ENCODE measurements at regions not wholly inside any gene's neighbourhood (a gene's known extent, or its start where the extent isn't known, plus 50 kb on each side); places are given as distances from the start of the nearest gene placed in this dataset.

DNA sequence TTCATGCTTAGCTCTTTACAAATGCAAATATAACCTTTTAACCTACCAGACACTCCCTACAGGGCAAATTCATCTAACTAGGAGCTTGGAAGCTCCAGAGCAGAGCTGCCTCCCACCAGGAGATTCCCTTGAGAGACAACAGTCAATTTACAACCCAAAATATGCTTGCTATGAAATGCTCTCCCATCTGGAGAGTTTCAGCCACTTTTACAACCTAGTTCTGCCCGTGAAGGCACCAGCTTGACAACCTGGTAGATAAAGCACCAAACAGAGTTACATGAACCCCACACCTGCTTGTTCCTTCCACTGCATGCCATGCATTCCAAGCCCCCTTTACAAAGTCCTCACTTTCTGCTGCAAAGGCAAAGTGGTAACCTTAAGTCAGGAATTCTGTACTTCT, 215.3 kb upstream of the KIF2B start:
- no peak for TF ChIP-seq EGR1 (IDR thresholded peaks at IDR 0.05)
- TF ChIP-seq, protein P1, sequence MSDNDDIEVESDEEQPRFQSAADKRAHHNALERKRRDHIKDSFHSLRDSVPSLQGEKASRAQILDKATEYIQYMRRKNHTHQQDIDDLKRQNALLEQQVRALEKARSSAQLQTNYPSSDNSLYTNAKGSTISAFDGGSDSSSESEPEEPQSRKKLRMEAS (IDR thresholded peaks at IDR 0.05) = no peak
- TF ChIP-seq RAD21 (IDR thresholded peaks at IDR 0.05; ENCODE audit: low read depth) = no peak

DNA sequence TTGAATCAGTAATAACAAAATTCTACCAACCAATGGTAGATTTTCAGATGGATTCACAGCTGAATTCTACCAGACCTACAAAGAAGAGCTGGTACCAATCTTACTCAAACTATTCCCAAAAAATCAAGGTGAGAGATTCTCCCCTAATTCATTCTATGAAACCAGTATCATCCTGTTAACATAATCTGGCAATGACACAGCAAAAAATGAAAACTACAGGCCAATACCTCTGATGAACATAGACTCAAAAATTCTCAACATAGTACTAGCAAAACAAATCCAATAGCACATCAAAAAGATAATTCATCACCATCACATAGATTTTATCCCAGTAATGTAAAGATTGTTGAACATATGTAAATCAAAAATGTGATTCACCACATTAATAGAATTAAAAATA, 234.4 kb upstream of the KIF2B start:
- TF ChIP-seq ZBTB7A (IDR thresholded peaks at IDR 0.05; ENCODE audit: low read depth) (no peak), EP300 (IDR thresholded peaks at IDR 0.05; ENCODE audit: borderline replicate concordance) (no peak), NFIC (IDR thresholded peaks at IDR 0.05) (no peak), FOXM1 (IDR thresholded peaks at IDR 0.05; ENCODE audit: borderline replicate concordance, low read depth) (no peak), CEBPB (IDR thresholded peaks at IDR 0.05) (no peak), REST (IDR thresholded peaks at IDR 0.05; ENCODE audit: low read depth) (no peak), TCF12 (IDR thresholded peaks at IDR 0.05; ENCODE audit: low read depth) (no peak), TEAD4 (IDR thresholded peaks at IDR 0.05) (no peak), CREB1 (IDR thresholded peaks at IDR 0.05; ENCODE audit: low read depth) (no peak), YY1 (IDR thresholded peaks at IDR 0.05; ENCODE audit: low read depth) (no peak), TAF1 (IDR thresholded peaks at IDR 0.05; ENCODE audit: low read depth) (no peak), EGR1 (IDR thresholded peaks at IDR 0.05) (no peak), RAD21 (IDR thresholded peaks at IDR 0.05; ENCODE audit: low read depth) (no peak)
- TF ChIP-seq, protein P1 (IDR thresholded peaks at IDR 0.05) = no peak
- TF ChIP-seq, protein P2, sequence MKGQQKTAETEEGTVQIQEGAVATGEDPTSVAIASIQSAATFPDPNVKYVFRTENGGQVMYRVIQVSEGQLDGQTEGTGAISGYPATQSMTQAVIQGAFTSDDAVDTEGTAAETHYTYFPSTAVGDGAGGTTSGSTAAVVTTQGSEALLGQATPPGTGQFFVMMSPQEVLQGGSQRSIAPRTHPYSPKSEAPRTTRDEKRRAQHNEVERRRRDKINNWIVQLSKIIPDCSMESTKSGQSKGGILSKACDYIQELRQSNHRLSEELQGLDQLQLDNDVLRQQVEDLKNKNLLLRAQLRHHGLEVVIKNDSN (IDR thresholded peaks at IDR 0.05) = no peak

DNA sequence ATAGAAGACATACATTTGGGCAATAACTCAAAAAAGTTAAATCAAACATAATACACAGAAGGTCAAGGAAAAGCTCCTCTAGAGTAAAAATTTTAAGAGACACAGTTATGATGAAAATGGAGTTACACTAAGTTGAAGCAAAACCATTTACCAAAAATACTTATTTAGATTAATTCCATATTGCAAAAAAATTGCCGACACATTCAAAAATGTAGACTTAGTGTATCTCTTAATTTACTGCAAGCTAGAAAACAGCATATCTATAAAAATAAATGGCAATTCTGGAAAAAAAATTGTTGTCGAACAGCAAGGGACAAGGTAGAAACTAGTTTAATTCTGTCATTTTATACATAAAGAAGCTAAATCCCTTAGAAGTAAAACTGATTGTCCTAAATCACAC, 248.7 kb upstream of the KIF2B start:
- TF ChIP-seq EGR1 (IDR thresholded peaks at IDR 0.05) (no peak), CREB1 (IDR thresholded peaks at IDR 0.05; ENCODE audit: low read depth) (no peak), REST (IDR thresholded peaks at IDR 0.05; ENCODE audit: low read depth) (no peak), TEAD4 (IDR thresholded peaks at IDR 0.05) (no peak), RAD21 (IDR thresholded peaks at IDR 0.05; ENCODE audit: low read depth) (no peak), YY1 (IDR thresholded peaks at IDR 0.05; ENCODE audit: low read depth) (no peak), TCF12 (IDR thresholded peaks at IDR 0.05; ENCODE audit: low read depth) (no peak), ZBTB7A (IDR thresholded peaks at IDR 0.05; ENCODE audit: low read depth) (no peak), EP300 (IDR thresholded peaks at IDR 0.05; ENCODE audit: borderline replicate concordance) (no peak), CEBPB (IDR thresholded peaks at IDR 0.05) (no peak), TAF1 (IDR thresholded peaks at IDR 0.05; ENCODE audit: low read depth) (no peak), FOXM1 (IDR thresholded peaks at IDR 0.05; ENCODE audit: borderline replicate concordance, low read depth) (no peak)
- TF ChIP-seq, protein P2 (IDR thresholded peaks at IDR 0.05) = no peak
- TF ChIP-seq, protein P1 (IDR thresholded peaks at IDR 0.05) = no peak

DNA sequence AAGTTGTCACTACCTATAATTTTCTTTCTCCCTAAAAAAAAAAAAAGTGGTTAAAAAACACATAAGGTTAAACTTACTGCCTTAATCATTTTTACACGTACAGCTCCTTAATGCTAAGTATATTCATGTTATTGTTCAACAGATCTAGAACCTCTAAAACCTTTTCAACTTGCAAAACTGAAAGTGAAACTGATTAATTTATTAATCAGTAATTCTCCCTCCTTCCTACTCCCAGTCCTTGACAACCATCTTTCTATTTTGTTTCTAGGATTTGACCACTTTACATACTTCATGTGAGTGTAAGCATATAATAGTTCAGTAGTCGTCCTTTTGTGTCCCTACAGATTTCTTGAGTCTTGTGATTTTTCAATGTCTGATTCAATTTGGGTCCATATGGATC, 251.4 kb upstream of the KIF2B start:
- no peak for TF ChIP-seq RAD21 (IDR thresholded peaks at IDR 0.05; ENCODE audit: low read depth)
- no peak for TF ChIP-seq CEBPB (IDR thresholded peaks at IDR 0.05)
- TF ChIP-seq, protein P2 (IDR thresholded peaks at IDR 0.05) = no peak
- no peak for TF ChIP-seq REST (IDR thresholded peaks at IDR 0.05; ENCODE audit: low read depth)
- no peak for TF ChIP-seq CREB1 (IDR thresholded peaks at IDR 0.05; ENCODE audit: low read depth)
- TF ChIP-seq EGR1 (IDR thresholded peaks at IDR 0.05) = no peak
- TF ChIP-seq ZBTB7A (IDR thresholded peaks at IDR 0.05; ENCODE audit: low read depth) = no peak
- TF ChIP-seq EP300 (IDR thresholded peaks at IDR 0.05; ENCODE audit: borderline replicate concordance) = no peak
- no peak for TF ChIP-seq TCF12 (IDR thresholded peaks at IDR 0.05; ENCODE audit: low read depth)
- no peak for TF ChIP-seq TAF1 (IDR thresholded peaks at IDR 0.05; ENCODE audit: low read depth)
- no peak for TF ChIP-seq FOXM1 (IDR thresholded peaks at IDR 0.05; ENCODE audit: borderline replicate concordance, low read depth)
- no peak for TF ChIP-seq TEAD4 (IDR thresholded peaks at IDR 0.05)
- TF ChIP-seq NFIC (IDR thresholded peaks at IDR 0.05) = no peak
- no peak for TF ChIP-seq YY1 (IDR thresholded peaks at IDR 0.05; ENCODE audit: low read depth)
- TF ChIP-seq, protein P1 (IDR thresholded peaks at IDR 0.05) = no peak

All from Ishikawa (cell line).